Hematopoietic multipotent progenitor cell treated with erythropoietin and hydrocortisone succinate and interleukin-3 and kit ligand, for 4 days (in vitro differentiated cells): ENCODE measurements at regions not wholly inside any gene's neighbourhood (a gene's known extent, or its start where the extent isn't known, plus 50 kb on each side); places are given as distances from the start of the nearest gene placed in this dataset.

Experiments used
- DNase-seq: peaks from one replicate; pipeline ENCODE4 v3.0.0-alpha.2; 2015

- no peak for DNase-seq
Observed at GRCh38 chrX:10903523-10903922, 207.6 kb upstream of the HCCS start.

GRCh38 chrX:10904220-10904619 is 206.9 kb upstream of the HCCS start:
- DNase-seq: no peak

GRCh38 chrX:10906866-10907265 is 204.3 kb upstream of the HCCS start:
- no peak for DNase-seq

- DNase-seq: no peak
Observed at GRCh38 chrX:10922159-10922558, 189.0 kb upstream of the HCCS start.

GRCh38 chrX:10922835-10923234 is 188.3 kb upstream of the HCCS start:
- no peak for DNase-seq

- no peak for DNase-seq
Observed at GRCh38 chrX:10923466-10923865, 187.7 kb upstream of the HCCS start.

GRCh38 chrX:10926404-10926803 is 184.7 kb upstream of the HCCS start:
- no peak for DNase-seq

GRCh38 chrX:10926891-10927290 is 184.2 kb upstream of the HCCS start:
- no peak for DNase-seq

- DNase-seq: no peak
Observed at GRCh38 chrX:10929747-10930146, 181.4 kb upstream of the HCCS start.

GRCh38 chrX:10930151-10930550 is 181.0 kb upstream of the HCCS start:
- DNase-seq: no peak

- no peak for DNase-seq
Observed at GRCh38 chrX:10931976-10932375, 179.2 kb upstream of the HCCS start.

GRCh38 chrX:10932842-10933440 is 178.2 kb upstream of the HCCS start:
- no peak for DNase-seq

GRCh38 chrX:10935501-10935900 is 175.6 kb upstream of the HCCS start:
- DNase-seq: no peak

- DNase-seq: no peak
Observed at GRCh38 chrX:10936976-10937375, 174.2 kb upstream of the HCCS start.

- no peak for DNase-seq
Observed at GRCh38 chrX:10938365-10938923, 172.7 kb upstream of the HCCS start.

- no peak for DNase-seq
Observed at GRCh38 chrX:10939424-10939823, 171.7 kb upstream of the HCCS start.

GRCh38 chrX:10944136-10944885 is 166.8 kb upstream of the HCCS start:
- no peak for DNase-seq

- no peak for DNase-seq
Observed at GRCh38 chrX:10945498-10945897, 165.6 kb upstream of the HCCS start.

GRCh38 chrX:10949541-10949940 is 161.6 kb upstream of the HCCS start:
- DNase-seq: no peak

GRCh38 chrX:10952619-10953018 is 158.5 kb upstream of the HCCS start:
- DNase-seq: no peak

- DNase-seq: no peak
Observed at GRCh38 chrX:10965174-10965798, 145.8 kb upstream of the HCCS start.

- no peak for DNase-seq
Observed at GRCh38 chrX:10966057-10966456, 145.1 kb upstream of the HCCS start.

- DNase-seq: no peak
Observed at GRCh38 chrX:10971176-10971575, 140.0 kb upstream of the HCCS start.

GRCh38 chrX:10971759-10972158 is 139.4 kb upstream of the HCCS start:
- DNase-seq: no peak
